Liver (tissue), 3 donors: ENCODE measurements at regions not wholly inside any gene's neighbourhood (a gene's known extent, or its start where the extent isn't known, plus 50 kb on each side); places are given as distances from the start of the nearest gene placed in this dataset.

Source experiments
- FOXA2 ChIP-seq: IDR thresholded peaks from 2 replicates; pipeline ENCODE4 v1.6.1; 2016; ENCODE audit warnings: antibody characterized with exemption
- HNF4A ChIP-seq, 2 donors: conservative IDR thresholded peaks; 2 replicates each; pipeline ENCODE4 v1.6.1; 2016; ENCODE audit warnings: antibody characterized with exemption in 2 of 2, mild to moderate bottlenecking in 2 of 2
- RAD21 ChIP-seq, 2 donors: IDR thresholded peaks; 2 replicates each; pipeline ENCODE4 v1.6.1; 2016; ENCODE audit warnings: antibody characterized with exemption in 2 of 2, mild to moderate bottlenecking in 2 of 2
- RXRA ChIP-seq, 2 donors: IDR thresholded peaks; 2 replicates each; pipeline ENCODE4 v1.6.1; 2017 to 2018; ENCODE audit warnings: antibody characterized with exemption in 2 of 2, mild to moderate bottlenecking in 1 of 2
- SP1 ChIP-seq: IDR thresholded peaks from 2 replicates; pipeline ENCODE4 v1.6.1; 2018; ENCODE audit warnings: antibody characterized with exemption, mild to moderate bottlenecking
- TAF1 ChIP-seq: conservative IDR thresholded peaks from 2 replicates; pipeline ENCODE4 v1.6.1; 2016; ENCODE audit warnings: antibody characterized with exemption, mild to moderate bottlenecking
- YY1 ChIP-seq: IDR thresholded peaks from 2 replicates; pipeline ENCODE4 v1.6.1; 2016; ENCODE audit warnings: antibody characterized with exemption, mild to moderate bottlenecking
- TF ChIP-seq, protein P1 (sequence below): fragments of 150-350 bp; IDR thresholded peaks from 2 replicates; pipeline ENCODE4 v1.5.1; 2017; ENCODE audit warnings: improper control_type of control experiment, low read depth, low read length; ENCODE audit not compliant: missing input control
- TF ChIP-seq, protein P2 (sequence below): IDR thresholded peaks from 2 replicates; pipeline ENCODE4 v1.6.1; 2016; ENCODE audit warnings: antibody characterized with exemption
- TF ChIP-seq, protein P3 (sequence below): IDR thresholded peaks from 2 replicates; pipeline ENCODE4 v1.6.1; 2016; ENCODE audit warnings: antibody characterized with exemption, mild to moderate bottlenecking
- TF ChIP-seq, protein P4 (sequence below): IDR thresholded peaks from 2 replicates; pipeline ENCODE4 v1.6.1; 2016; ENCODE audit warnings: antibody characterized with exemption
- donor health status: healthy.
- donor health status: healthy.

DNA sequence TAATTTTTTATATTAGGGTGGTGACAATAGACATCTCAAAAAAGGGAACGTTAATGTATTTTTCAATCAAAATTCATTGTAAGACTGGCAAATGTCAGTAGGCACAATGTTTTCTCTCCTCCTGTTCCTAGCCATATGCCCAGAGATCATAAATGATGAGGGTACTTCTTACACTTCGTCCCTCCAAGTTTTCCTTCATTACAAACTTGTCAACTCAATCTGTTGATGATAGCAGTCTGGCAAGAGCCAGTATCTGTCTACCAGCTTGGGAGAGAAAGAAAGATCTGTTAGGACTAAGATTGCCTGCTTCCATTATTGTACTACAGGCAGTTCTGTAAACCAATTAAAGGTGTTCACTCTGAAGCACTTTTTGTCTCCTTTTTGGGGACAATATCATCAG, 130.9 kb upstream of the DAAM1 start:
- TF ChIP-seq SP1 = no peak
- TF ChIP-seq, protein P1, sequence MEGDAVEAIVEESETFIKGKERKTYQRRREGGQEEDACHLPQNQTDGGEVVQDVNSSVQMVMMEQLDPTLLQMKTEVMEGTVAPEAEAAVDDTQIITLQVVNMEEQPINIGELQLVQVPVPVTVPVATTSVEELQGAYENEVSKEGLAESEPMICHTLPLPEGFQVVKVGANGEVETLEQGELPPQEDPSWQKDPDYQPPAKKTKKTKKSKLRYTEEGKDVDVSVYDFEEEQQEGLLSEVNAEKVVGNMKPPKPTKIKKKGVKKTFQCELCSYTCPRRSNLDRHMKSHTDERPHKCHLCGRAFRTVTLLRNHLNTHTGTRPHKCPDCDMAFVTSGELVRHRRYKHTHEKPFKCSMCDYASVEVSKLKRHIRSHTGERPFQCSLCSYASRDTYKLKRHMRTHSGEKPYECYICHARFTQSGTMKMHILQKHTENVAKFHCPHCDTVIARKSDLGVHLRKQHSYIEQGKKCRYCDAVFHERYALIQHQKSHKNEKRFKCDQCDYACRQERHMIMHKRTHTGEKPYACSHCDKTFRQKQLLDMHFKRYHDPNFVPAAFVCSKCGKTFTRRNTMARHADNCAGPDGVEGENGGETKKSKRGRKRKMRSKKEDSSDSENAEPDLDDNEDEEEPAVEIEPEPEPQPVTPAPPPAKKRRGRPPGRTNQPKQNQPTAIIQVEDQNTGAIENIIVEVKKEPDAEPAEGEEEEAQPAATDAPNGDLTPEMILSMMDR = no peak
- TF ChIP-seq, protein P2, sequence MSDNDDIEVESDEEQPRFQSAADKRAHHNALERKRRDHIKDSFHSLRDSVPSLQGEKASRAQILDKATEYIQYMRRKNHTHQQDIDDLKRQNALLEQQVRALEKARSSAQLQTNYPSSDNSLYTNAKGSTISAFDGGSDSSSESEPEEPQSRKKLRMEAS = no peak
- no peak for TF ChIP-seq RAD21 (IDR thresholded peaks at IDR 0.05)
- TF ChIP-seq, protein P3, sequence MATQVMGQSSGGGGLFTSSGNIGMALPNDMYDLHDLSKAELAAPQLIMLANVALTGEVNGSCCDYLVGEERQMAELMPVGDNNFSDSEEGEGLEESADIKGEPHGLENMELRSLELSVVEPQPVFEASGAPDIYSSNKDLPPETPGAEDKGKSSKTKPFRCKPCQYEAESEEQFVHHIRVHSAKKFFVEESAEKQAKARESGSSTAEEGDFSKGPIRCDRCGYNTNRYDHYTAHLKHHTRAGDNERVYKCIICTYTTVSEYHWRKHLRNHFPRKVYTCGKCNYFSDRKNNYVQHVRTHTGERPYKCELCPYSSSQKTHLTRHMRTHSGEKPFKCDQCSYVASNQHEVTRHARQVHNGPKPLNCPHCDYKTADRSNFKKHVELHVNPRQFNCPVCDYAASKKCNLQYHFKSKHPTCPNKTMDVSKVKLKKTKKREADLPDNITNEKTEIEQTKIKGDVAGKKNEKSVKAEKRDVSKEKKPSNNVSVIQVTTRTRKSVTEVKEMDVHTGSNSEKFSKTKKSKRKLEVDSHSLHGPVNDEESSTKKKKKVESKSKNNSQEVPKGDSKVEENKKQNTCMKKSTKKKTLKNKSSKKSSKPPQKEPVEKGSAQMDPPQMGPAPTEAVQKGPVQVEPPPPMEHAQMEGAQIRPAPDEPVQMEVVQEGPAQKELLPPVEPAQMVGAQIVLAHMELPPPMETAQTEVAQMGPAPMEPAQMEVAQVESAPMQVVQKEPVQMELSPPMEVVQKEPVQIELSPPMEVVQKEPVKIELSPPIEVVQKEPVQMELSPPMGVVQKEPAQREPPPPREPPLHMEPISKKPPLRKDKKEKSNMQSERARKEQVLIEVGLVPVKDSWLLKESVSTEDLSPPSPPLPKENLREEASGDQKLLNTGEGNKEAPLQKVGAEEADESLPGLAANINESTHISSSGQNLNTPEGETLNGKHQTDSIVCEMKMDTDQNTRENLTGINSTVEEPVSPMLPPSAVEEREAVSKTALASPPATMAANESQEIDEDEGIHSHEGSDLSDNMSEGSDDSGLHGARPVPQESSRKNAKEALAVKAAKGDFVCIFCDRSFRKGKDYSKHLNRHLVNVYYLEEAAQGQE = no peak
- no peak for TF ChIP-seq YY1
- TF ChIP-seq RXRA (IDR thresholded peaks at IDR 0.05) = no peak
- TF ChIP-seq, protein P4, sequence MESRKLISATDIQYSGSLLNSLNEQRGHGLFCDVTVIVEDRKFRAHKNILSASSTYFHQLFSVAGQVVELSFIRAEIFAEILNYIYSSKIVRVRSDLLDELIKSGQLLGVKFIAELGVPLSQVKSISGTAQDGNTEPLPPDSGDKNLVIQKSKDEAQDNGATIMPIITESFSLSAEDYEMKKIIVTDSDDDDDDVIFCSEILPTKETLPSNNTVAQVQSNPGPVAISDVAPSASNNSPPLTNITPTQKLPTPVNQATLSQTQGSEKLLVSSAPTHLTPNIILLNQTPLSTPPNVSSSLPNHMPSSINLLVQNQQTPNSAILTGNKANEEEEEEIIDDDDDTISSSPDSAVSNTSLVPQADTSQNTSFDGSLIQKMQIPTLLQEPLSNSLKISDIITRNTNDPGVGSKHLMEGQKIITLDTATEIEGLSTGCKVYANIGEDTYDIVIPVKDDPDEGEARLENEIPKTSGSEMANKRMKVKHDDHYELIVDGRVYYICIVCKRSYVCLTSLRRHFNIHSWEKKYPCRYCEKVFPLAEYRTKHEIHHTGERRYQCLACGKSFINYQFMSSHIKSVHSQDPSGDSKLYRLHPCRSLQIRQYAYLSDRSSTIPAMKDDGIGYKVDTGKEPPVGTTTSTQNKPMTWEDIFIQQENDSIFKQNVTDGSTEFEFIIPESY = no peak
- no peak for TF ChIP-seq HNF4A (conservative IDR thresholded peaks at IDR 0.05)
- no peak for TF ChIP-seq FOXA2
- TF ChIP-seq TAF1 = no peak
